HCT116 (cell line): ENCODE measurements at regions not wholly inside any gene's neighbourhood (a gene's known extent, or its start where the extent isn't known, plus 50 kb on each side); places are given as distances from the start of the nearest gene placed in this dataset.

Experiments used
- ATF3 ChIP-seq: IDR thresholded peaks from 2 replicates; pipeline ENCODE4 v1.6.1; 2012
- CEBPB ChIP-seq: IDR thresholded peaks from 2 replicates; pipeline ENCODE4 v1.6.1; 2012; ENCODE audit warnings: low read depth
- CTCF ChIP-seq, 3 experiments: fragments of 200-600 bp in 1 of 3; sonication (generic) in 1 of 3; IDR thresholded peaks in 2 of 3; conservative IDR thresholded peaks in 1 of 3; 2 replicates each; pipeline ENCODE4 v1.5.1; 2012 to 2017; ENCODE audit warnings: low read depth in 2 of 3, low read length in 2 of 3, antibody characterized with exemption in 1 of 3, borderline replicate concordance in 1 of 3, control low read depth in 1 of 3, mild to moderate bottlenecking in 1 of 3, mixed read lengths in 1 of 3, mixed run types in 1 of 3, moderate library complexity in 1 of 3; ENCODE audit not compliant: insufficient read depth in 1 of 3
- EZH2 ChIP-seq: fragments of 200-600 bp; sonication (generic); IDR thresholded peaks from 2 replicates; pipeline ENCODE4 v1.6.1; 2017; ENCODE audit warnings: antibody characterized with exemption, mixed run types
- EZH2phosphoT487 ChIP-seq: fragments of 200-600 bp; IDR thresholded peaks from 2 replicates; pipeline ENCODE4 v1.6.1; 2018; ENCODE audit warnings: antibody characterized with exemption, borderline replicate concordance
- FOSL1 ChIP-seq: IDR thresholded peaks from 2 replicates; pipeline ENCODE4 v1.6.1; 2012; ENCODE audit warnings: low read depth
- JUND ChIP-seq: IDR thresholded peaks from 2 replicates; pipeline ENCODE4 v1.6.1; 2012
- MAX ChIP-seq: IDR thresholded peaks from 2 replicates; pipeline ENCODE4 v1.6.1; 2012
- POLR2A ChIP-seq: IDR thresholded peaks from 2 replicates; pipeline ENCODE4 v1.7.0; 2011; ENCODE audit warnings: borderline replicate concordance; ENCODE audit not compliant: insufficient read depth, insufficient read length; ENCODE audit errors: extremely low read depth
- POLR2AphosphoS5 ChIP-seq: IDR thresholded peaks from 2 replicates; pipeline ENCODE4 v1.6.1; 2011; ENCODE audit warnings: mild to moderate bottlenecking, low read depth, low read length, moderate library complexity
- RAD21 ChIP-seq: IDR thresholded peaks from 2 replicates; pipeline ENCODE4 v1.6.1; 2012; ENCODE audit warnings: low read depth, mild to moderate bottlenecking
- SP1 ChIP-seq: IDR thresholded peaks from 2 replicates; pipeline ENCODE4 v1.6.1; 2012; ENCODE audit warnings: low read depth
- SRF ChIP-seq: IDR thresholded peaks from 2 replicates; pipeline ENCODE4 v1.6.1; 2012; ENCODE audit warnings: low read depth
- TF ChIP-seq, protein P1 (sequence below): IDR thresholded peaks from 2 replicates; pipeline ENCODE4 v1.6.1; 2012; ENCODE audit warnings: low read depth

- TF ChIP-seq POLR2A (no peak), CTCF (IDR thresholded peaks at IDR 0.05 in 2 of 3, conservative IDR thresholded peaks at IDR 0.05 in 1 of 3; ENCODE audit: borderline replicate concordance in 1 of 3, insufficient read depth in 1 of 3, low read depth in 2 of 3, low read length in 2 of 3) (no peak), CEBPB (no peak), SRF (no peak), EZH2 (no peak), EZH2phosphoT487 (no peak), FOSL1 (no peak), POLR2AphosphoS5 (no peak), SP1 (no peak), MAX (no peak), RAD21 (no peak), JUND (no peak), ATF3 (no peak)
- TF ChIP-seq, protein P1, sequence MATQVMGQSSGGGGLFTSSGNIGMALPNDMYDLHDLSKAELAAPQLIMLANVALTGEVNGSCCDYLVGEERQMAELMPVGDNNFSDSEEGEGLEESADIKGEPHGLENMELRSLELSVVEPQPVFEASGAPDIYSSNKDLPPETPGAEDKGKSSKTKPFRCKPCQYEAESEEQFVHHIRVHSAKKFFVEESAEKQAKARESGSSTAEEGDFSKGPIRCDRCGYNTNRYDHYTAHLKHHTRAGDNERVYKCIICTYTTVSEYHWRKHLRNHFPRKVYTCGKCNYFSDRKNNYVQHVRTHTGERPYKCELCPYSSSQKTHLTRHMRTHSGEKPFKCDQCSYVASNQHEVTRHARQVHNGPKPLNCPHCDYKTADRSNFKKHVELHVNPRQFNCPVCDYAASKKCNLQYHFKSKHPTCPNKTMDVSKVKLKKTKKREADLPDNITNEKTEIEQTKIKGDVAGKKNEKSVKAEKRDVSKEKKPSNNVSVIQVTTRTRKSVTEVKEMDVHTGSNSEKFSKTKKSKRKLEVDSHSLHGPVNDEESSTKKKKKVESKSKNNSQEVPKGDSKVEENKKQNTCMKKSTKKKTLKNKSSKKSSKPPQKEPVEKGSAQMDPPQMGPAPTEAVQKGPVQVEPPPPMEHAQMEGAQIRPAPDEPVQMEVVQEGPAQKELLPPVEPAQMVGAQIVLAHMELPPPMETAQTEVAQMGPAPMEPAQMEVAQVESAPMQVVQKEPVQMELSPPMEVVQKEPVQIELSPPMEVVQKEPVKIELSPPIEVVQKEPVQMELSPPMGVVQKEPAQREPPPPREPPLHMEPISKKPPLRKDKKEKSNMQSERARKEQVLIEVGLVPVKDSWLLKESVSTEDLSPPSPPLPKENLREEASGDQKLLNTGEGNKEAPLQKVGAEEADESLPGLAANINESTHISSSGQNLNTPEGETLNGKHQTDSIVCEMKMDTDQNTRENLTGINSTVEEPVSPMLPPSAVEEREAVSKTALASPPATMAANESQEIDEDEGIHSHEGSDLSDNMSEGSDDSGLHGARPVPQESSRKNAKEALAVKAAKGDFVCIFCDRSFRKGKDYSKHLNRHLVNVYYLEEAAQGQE = no peak
Measured at GRCh38 chr12:63238892-63239291, 87.9 kb upstream of the AVPR1A start.
